Epithelial cell of esophagus (primary cell): ENCODE measurements at regions not wholly inside any gene's neighbourhood (a gene's known extent, or its start where the extent isn't known, plus 50 kb on each side); places are given as distances from the start of the nearest gene placed in this dataset.
A peak's percentile ranks its signal among the peaks of the same experiment; 100 is the strongest.

Experiments
- DNase-seq: peaks from one replicate; pipeline ENCODE4 v3.0.0; 2010; ENCODE audit warnings: low read depth
- H3K4me3 ChIP-seq: 2 replicates; pipeline ENCODE4 v1.5.1; 2011; ENCODE audit warnings: mild to moderate bottlenecking, low read length, control low read depth
- TF ChIP-seq, protein P1 (sequence below): IDR thresholded peaks from 2 replicates; pipeline ENCODE4 v1.5.1; 2011; ENCODE audit warnings: low read depth, mild to moderate bottlenecking, low read length, control low read depth, inconsistent platforms; ENCODE audit not compliant: insufficient read depth; ENCODE audit errors: missing control alignments

DNA sequence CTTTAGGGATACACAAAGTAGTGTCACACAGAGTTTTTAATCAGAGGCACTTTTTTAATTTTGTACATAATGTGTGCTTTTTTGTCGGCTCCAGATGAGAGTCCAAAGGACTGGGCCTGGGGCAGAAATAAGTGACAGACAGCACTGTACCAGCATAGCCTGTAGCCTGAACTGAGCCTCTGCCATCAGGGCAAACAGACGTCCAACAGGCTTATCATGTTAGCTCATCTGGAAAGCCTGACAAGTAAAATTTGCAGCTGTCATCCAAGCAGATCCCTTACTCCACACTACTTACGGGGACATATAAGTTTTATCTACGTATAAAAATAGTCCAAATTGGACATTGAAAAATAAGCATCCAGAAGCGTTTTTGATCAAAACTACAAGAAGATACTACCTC lies 233.1 kb upstream of the GAS1 start:
- H3K4me3 ChIP-seq = no peak overlapping the region
- TF ChIP-seq, protein P1, sequence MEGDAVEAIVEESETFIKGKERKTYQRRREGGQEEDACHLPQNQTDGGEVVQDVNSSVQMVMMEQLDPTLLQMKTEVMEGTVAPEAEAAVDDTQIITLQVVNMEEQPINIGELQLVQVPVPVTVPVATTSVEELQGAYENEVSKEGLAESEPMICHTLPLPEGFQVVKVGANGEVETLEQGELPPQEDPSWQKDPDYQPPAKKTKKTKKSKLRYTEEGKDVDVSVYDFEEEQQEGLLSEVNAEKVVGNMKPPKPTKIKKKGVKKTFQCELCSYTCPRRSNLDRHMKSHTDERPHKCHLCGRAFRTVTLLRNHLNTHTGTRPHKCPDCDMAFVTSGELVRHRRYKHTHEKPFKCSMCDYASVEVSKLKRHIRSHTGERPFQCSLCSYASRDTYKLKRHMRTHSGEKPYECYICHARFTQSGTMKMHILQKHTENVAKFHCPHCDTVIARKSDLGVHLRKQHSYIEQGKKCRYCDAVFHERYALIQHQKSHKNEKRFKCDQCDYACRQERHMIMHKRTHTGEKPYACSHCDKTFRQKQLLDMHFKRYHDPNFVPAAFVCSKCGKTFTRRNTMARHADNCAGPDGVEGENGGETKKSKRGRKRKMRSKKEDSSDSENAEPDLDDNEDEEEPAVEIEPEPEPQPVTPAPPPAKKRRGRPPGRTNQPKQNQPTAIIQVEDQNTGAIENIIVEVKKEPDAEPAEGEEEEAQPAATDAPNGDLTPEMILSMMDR = no peak
- no peak for DNase-seq

DNA sequence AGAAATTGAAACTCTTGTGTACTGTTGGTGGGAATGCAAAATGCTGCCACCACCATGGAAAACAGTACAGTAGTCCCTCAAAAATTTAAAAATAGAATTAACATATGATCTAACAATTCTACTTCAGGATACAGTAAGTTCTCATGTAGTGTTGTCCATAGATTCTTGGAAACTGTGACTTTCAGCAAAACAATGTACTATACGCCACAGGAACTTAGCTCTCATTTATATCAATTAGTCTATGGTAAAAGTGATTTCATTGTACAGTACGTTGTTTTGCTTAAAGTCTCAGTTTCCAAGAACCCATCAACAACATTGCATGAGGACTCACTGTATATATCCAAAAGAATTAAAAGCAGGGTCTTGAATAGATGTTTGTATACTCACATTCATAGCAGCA lies 233.5 kb upstream of the GAS1 start:
- no peak for DNase-seq
- TF ChIP-seq, protein P1 = no peak
- H3K4me3 ChIP-seq = no peak overlapping the region

DNA sequence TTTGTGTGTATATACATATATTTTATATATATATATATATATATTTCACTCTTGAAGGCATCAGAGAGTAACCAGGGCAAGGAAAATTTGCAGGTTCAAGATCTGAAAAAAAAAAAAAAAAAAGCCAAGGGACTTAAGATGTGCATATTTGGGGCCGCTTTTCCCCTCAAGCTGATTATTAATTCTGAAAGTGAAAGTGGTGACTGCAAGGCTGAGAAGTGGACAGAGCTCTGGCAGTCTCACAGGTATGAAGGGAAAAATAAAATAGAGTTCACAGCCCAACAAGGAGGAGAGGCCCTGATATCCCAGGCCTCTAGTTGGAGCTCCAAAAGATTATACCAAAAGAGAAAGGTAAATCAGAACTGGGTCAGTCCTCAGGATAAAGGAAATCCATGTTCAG lies 234.4 kb upstream of the GAS1 start:
- TF ChIP-seq, protein P1 = no peak
- no peak overlapping the region for H3K4me3 ChIP-seq
- no peak for DNase-seq

DNA sequence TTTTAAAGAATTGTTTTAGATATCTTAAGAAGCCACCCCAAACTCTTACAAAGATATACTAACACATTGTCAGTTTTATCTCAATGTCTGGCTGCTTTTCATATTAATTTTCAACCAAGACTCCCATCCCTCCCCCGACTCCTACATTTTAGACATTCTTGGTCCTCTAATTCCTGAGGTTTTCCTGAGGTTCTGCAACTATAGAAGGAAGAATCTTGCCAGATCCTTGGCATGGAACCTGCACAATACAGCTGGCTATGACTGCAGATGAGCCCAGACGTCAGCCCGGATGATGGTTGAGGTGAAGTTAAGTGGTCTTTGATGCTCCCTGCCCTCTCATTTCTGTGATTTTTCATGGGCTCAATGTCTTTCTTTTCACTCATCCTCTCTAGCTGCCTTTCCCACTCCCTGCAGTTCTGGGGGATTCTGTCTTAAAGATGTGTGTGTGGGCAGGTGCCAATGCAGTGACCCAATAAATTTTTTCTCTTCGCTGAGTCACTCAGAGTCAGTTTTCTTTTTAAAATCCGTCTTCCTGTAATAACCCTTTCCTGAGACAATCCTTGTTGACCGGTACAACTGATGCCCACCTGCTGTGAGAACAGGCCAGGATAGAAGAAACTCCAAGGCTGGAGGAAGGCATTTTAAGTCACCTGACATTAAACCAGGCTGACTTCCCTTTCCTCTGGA lies 237.8 kb upstream of the GAS1 start:
- no peak overlapping the region for H3K4me3 ChIP-seq
- DNase-seq = no peak
- TF ChIP-seq, protein P1 = no peak

DNA sequence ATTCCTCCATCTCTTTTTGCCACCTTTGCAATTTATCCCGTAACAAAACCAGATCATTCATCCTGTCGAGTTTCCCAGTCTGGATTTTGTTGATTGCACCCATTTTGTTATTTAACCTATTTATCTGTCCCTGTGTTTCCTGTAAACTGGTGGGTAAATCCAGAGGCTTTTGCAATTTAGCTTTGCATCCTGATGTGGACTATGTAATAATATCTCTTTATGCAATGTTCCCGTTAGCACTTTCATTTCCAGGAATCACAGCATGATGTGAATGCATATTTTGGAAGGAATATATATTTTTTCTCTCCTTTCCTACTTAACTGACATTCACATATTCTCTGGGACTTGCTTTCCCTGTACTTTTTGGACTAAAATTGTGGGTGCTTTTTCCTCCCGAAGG lies 240.3 kb upstream of the GAS1 start:
- TF ChIP-seq, protein P1 = no peak
- no peak for DNase-seq
- no peak overlapping the region for H3K4me3 ChIP-seq

DNA sequence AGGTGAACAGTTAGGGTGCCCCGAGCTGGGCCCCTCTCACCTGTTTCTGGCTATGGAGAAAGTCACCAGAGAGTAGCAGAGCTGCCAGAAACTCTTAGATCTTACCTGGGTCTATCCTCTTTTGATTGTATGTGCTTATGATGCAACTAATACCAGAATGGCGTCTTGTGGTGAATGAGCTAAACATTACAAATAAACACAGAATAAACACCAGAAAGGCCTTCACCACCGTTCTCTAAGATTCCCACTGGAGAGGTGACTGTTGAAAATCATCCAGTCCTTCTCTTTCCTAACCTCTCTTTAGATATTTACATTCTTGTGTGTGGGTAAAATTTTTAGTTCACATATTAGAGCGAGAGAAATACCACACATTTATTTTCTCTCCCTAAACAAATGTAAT lies 241.7 kb upstream of the GAS1 start:
- no peak for DNase-seq
- TF ChIP-seq, protein P1 = no peak
- no peak overlapping the region for H3K4me3 ChIP-seq

DNA sequence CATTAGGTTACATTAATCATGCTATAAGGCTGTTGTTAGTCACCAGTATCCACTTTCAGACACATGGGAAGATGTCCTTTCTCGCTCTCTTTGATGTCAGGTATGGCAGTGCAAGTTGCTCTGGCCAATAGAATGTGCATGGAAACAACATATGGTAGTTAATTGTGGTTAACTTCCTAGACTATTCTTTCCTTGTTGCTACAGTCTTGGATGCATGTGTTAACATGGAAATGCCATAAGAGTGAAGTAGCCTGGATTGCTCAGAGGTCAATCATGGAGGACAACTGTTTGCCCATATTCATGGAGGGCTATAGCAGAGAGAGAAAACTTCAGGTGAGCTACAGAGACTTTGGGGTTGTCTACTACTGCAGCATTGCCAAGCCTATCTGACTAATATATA lies 245.8 kb upstream of the GAS1 start:
- TF ChIP-seq, protein P1 = no peak
- H3K4me3 ChIP-seq = no peak overlapping the region
- DNase-seq = peak; percentile 4
